ENCODE measurements at regions not wholly inside any gene's neighbourhood (a gene's known extent, or its start where the extent isn't known, plus 50 kb on each side); places are given as distances from the start of the nearest gene placed in this dataset.

DNA sequence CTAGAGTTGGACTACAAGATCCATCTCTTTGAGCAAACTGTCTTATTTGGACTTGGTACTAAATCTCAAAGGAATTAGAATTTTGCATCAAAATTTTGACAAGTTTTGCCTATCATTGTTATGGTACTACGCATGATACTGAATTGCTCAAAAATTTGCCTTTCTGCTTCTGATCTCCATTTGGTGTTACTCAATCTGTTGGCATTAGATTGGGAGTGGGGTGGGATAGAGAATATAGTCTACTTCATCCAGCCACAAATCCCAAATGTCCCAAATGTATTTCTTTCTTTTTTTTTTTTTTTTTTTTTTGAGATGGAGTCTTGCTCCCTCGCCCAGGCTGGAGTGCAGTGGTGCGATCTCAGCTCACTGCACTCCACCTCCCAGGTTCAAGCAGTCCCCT, 204.8 kb downstream of the TANC2 start:
- intact Hi-C loops (cut with DNase I): no loop called here
- TF ChIP-seq, protein P1, sequence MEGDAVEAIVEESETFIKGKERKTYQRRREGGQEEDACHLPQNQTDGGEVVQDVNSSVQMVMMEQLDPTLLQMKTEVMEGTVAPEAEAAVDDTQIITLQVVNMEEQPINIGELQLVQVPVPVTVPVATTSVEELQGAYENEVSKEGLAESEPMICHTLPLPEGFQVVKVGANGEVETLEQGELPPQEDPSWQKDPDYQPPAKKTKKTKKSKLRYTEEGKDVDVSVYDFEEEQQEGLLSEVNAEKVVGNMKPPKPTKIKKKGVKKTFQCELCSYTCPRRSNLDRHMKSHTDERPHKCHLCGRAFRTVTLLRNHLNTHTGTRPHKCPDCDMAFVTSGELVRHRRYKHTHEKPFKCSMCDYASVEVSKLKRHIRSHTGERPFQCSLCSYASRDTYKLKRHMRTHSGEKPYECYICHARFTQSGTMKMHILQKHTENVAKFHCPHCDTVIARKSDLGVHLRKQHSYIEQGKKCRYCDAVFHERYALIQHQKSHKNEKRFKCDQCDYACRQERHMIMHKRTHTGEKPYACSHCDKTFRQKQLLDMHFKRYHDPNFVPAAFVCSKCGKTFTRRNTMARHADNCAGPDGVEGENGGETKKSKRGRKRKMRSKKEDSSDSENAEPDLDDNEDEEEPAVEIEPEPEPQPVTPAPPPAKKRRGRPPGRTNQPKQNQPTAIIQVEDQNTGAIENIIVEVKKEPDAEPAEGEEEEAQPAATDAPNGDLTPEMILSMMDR (IDR thresholded peaks at IDR 0.05): no peak
- ATAC-seq: no peak
- no peak overlapping the region for H3K27ac ChIP-seq
- no peaks in the 10 kb centered on the region for H3K27me3 ChIP-seq
- no peaks in the 10 kb centered on the region for H3K9me3 ChIP-seq
- H3K4me3 ChIP-seq: no peak overlapping the region
- peaks cover 4% of the 10 kb centered on the region for H3K4me1 ChIP-seq
- no peaks in the 10 kb centered on the region for H3K36me3 ChIP-seq
- no peak for DNase-seq

- H3K9me3 ChIP-seq: no peaks in the 10 kb centered on the region
- ATAC-seq: no peak
- DNase-seq: no peak
- H3K36me3 ChIP-seq: no peaks in the 10 kb centered on the region
- H3K27ac ChIP-seq: no peak overlapping the region
- peaks cover 4% of the 10 kb centered on the region for H3K4me1 ChIP-seq
- no peak overlapping the region for H3K4me3 ChIP-seq
- no peaks in the 10 kb centered on the region for H3K27me3 ChIP-seq
- intact Hi-C loops (cut with DNase I): no loop called here
- TF ChIP-seq, protein P1 (IDR thresholded peaks at IDR 0.05): no peak
Observed at GRCh38 chr17:63171428-63172393, 205.7 kb downstream of the TANC2 start.

GRCh38 chr17:63173450-63173849, 207.4 kb downstream of the TANC2 start:
- H3K9me3 ChIP-seq: no peaks in the 10 kb centered on the region
- TF ChIP-seq, protein P1 (IDR thresholded peaks at IDR 0.05): no peak
- ATAC-seq: no peak
- no peaks in the 10 kb centered on the region for H3K36me3 ChIP-seq
- H3K4me1 ChIP-seq: peaks cover 4% of the 10 kb centered on the region
- intact Hi-C loops (cut with DNase I): no loop called here
- no peak overlapping the region for H3K4me3 ChIP-seq
- H3K27ac ChIP-seq: no peak overlapping the region
- no peak for DNase-seq
- no peaks in the 10 kb centered on the region for H3K27me3 ChIP-seq

DNA sequence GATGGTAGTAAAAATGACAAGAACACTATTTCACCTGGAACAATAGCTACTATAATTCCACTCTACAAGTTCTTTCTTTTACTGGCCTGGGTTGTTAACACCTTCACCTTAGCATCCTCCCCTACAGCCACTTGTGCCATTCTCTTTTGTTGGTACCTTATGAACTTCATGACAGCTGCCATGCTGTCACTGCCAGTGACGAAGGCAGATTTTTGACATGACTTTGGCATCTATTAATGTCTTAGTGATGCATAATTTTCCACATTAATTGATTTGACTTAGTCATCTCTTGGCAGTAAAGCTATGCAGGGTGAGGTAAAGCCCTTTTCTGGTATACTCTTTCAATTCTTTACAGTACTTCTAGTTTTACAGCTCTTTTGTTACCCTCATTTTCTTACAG, 207.9 kb downstream of the TANC2 start:
- Histone ChIP-seq H3K4me1 (peaks cover 4% of the 10 kb centered on the region), H3K9me3 (no peaks in the 10 kb centered on the region), H3K4me3 (no peak overlapping the region), H3K36me3 (no peaks in the 10 kb centered on the region), H3K27ac (no peak overlapping the region), H3K27me3 (no peaks in the 10 kb centered on the region)
- DNase-seq (no peak), ATAC-seq (no peak)
- intact Hi-C loops (cut with DNase I): no loop called here
- TF ChIP-seq, protein P1 (IDR thresholded peaks at IDR 0.05): no peak

DNA sequence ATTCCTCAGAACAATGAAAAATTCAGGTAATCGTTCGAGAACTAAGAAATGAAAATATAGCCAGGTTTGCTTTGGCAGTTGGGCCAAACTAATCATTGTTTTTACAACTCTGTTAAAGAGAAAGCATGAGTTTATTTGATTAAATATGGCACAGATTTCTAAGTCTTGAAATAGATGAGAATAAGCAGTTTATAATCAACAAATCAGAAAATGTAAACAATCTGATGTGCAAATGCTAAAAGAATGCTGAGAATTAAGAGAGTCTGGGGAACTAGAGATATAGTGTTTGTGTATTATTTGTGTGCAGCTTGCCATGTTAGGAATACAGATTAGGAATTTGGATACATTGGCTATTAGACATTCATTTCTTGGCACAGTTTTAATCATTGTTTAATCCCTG, 212.5 kb downstream of the TANC2 start:
- H3K27me3 ChIP-seq: no peaks in the 10 kb centered on the region
- H3K4me1 ChIP-seq: no peaks in the 10 kb centered on the region
- intact Hi-C loops (cut with DNase I): no loop called here
- no peak for ATAC-seq
- H3K36me3 ChIP-seq: no peaks in the 10 kb centered on the region
- no peak overlapping the region for H3K4me3 ChIP-seq
- no peaks in the 10 kb centered on the region for H3K9me3 ChIP-seq
- H3K27ac ChIP-seq: no peak overlapping the region
- no peak for DNase-seq
- TF ChIP-seq, protein P1 (IDR thresholded peaks at IDR 0.05): no peak

Measured in upper lobe of right lung (tissue), 1 donor.